NCI-H1436 treated with DMSO at 0.1 percent for 48 hours (cell line): ENCODE measurements at regions not wholly inside any gene's neighbourhood (a gene's known extent, or its start where the extent isn't known, plus 50 kb on each side); places are given as distances from the start of the nearest gene placed in this dataset.

Source experiments
- DNase-seq: peaks from one replicate; lab custom pipeline; 2025; lab: John Stamatoyannopoulos, UW

DNA sequence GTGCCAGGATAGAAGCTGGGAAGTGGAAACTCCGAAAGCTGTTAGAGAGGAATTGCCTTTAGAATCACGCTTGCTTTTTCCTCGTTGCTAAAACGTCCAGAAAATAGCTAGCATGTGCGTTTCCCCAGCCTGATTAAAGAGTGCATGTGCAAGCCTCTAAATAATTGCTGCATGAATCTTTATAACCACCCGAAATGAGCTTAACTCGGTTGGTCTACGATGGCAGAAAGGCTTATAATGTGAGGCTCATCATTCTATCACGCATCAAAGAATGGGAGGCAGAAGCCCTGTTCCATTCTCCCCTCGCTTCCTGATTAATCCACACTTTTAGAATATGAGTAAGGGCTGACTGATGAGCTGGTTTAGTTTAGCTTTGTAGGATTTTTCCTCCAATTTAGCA, 394.6 kb upstream of the WWC1 start:
- no peak for DNase-seq

DNA sequence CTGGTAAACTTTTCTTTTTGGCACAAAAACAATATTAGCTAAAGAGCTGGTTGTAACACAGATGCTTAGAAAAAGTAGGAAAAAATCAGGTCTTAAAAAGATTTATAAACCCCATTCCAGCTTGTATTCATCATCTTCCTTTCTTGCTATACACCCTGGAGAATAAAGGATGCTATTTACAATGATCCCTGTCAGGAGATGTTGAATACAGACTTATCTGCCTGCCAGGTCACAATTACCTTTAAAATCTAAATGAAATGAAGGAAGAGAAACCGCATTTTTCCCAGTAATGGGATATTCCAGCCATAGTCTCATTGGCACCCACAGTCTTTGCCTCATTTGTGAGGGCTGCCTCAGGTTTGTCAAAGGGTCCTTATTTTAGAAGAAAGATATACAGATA, 394.1 kb upstream of the WWC1 start:
- no peak for DNase-seq

DNA sequence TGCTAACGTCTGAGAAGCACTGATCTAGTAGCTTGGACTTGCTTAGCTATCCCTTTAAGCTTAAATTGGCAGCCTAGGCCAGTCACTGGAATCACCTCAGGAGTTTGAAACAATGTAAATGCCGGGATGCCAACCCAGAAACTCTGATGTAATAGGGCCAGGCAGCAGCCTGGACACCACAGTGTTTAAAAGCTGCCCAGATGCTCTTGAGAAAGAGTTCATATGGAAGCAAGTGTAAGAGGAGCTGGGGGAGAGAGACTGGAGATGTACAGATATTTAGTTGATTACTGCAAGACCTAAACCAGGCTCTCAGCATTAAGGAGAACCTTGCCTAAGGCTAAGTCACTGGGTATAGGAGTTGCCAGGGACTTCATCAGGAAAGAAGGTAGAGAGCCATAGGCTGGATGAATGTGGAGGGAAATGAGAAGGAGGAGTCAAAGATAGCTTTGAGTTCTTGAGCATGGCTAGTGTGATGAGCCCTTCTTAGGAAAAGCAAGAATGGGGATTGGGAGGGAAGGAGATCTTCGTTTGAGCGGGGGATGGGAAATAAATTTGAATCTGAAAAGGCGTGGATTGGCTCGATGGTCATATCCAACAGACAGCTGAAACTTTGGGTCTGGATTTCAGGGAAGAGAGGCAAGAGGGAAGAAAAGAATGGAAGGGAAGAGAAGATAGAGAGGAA, 392.9 kb upstream of the WWC1 start:
- no peak for DNase-seq

DNA sequence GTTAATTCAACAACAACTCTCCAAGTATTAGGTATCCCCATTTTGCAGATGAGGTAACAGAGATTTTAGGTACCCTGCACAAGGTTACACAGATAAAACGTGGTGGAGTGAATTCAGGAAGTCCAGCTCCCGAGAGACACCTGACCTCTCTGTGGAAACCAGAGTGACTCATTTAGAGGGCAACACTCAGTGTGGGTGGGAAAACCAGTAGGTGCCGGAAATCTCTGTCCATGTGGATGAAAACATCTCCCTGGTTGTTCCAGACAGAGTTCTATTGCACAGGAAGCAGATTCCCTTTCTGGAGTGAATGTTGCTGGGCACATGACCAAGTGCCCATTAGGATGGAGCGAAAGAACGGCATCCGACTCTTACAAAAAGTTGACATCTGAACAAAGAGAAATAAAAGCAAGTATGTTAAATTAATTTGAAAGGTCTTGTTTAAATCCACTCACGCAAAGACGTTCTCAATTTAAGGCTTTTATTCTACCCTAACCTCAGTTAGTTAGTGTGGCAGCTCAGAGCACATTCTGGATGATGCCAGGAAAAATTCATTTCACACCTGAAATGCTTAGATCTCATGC, 391.9 kb upstream of the WWC1 start:
- no peak for DNase-seq

DNA sequence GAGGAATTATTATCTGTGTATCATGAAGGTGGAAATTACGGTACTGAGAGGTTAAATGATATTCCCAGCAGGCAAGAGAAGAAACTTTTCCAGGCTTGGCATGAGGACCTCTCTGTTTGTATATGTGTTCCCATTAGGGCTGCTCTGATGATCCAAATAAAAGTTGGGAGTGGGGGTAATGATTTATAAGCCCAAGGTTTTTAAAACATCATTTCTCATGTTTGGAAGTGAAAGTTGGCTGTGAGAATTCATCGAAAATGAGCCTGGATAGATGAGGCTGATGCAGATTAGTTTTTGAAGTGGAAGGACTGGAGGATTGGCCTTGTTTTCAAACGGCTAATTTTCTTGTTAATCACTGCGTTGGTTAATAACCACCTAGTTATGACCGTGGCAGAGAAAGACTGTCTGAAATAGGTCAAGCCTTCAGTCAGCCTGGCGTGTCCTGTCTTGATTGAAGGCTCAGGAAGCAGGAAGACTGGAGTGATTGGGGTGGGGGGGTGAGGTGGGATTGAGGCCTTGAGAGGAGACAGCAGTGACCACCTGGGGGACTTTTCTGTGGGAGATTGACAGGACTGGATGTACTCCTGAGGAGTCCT, 391.0 kb upstream of the WWC1 start:
- DNase-seq: no peak

DNA sequence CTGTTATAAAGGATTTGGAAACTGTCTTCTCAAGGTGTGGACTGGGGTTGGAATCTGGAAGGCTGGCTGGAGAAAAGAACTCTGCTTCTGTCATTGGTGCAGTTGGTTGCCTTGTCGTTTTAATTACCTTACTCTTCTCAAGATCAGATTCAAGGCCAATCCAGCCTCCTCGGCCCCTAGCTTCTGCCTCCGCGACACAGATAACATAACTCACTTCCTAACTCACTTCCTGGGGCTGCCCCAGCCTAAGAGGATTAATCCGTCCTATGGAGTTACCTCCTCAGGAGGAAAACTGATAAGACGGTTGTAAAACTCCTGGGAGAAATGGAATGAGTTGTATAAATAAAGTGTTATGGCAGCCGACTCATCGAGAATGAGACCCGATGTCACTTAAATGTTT, 389.1 kb upstream of the WWC1 start:
- DNase-seq: no peak

DNA sequence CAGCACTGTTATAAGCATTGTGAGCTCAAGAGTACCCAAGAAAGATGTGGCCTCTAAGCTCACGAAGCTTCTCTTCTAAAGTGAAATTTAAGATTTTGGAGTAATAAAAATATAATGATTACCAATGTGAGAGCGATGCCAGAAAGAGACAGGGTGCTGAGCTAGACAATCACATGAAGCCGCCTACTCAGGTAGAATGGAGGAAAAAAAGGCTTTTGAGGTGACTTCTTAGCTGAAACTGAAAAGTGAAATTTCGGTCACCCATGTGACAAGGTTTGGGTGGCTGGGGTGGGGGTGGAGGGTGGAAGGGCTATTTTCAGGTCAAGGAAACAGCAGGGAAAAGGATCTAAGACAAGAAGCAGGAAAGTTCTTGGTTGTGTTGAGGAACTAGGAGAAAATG, 388.2 kb upstream of the WWC1 start:
- no peak for DNase-seq

DNA sequence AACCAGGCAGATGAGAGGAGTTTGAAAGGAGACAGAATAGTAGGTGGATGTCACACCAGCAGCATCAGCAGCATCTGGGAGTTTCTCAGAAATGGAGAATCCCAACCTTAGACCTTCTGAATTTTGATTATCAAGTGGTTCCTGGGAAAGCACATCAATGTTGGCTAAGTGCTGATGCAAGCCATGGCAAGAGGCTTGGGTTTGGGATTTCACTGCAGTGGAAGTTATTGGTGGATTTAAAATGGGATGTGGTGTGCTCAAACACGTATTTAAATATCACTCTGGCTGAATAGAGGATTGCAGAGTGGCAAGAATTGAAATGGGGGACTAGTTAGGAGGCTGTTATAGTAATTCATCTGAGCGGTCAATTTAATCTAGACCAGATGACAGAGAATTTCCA, 387.8 kb upstream of the WWC1 start:
- DNase-seq: no peak

DNA sequence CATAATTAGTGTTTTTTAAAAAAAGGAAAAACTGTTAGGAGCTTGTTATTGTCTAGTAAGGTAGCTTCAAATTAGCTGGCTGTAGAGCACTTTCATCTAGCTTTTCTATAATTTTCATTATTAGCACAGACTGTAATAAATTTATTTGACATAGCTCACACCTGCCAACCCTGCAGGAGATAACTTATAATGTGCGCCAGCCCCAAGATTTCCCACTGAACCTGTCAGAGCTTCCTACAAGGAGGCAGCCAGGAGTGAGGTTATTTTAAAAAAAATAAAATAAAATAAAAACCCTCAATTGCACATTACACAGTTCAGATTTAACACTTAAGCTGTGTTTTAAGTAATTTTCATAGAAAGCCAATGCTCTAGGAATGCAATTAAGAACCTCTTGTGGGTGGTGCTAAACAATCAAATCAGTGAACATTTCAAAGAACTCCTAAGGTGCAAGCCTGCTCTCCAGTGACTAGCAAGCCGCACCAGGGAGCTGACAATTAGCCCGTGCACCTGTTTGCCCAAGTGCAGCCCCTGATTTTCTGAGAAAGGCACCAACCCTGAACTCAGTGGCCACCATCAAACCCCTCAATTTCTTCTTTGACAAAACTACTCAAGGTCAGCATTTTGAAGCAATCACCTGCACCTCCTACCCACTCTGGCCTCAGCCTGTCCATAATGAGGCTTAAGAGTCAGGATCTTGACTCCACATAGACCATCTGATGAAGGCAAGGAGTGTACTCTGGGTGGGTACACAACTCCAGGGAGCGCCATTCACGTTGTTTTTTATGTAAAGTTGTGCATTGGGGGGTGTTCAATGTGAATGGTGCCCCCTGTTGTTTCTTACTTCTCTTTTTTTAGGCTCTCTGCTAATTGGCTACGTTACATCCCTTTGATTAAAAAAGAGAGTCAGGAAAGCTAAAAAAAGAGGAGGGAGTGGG, 385.3 kb upstream of the WWC1 start:
- DNase-seq: no peak

DNA sequence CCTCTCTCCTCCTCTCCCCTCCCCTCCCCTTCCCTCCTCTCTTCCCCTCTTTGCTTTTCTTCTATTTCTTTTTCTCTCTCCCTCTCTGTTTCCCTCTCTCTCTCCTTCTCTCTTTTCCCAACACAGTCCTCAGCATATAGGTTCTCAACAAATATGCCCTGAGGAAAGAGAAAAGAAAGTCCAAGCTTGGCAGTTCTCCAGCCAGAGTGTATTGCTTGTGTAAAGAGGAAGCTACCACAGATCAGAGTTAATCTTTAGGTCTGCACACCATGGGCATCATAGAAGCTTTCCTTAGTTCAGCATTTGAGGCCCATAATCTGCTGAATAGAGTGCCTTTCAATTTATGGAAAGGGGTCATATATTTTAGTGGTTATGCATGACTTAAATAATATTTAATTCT, 382.8 kb upstream of the WWC1 start:
- no peak for DNase-seq

DNA sequence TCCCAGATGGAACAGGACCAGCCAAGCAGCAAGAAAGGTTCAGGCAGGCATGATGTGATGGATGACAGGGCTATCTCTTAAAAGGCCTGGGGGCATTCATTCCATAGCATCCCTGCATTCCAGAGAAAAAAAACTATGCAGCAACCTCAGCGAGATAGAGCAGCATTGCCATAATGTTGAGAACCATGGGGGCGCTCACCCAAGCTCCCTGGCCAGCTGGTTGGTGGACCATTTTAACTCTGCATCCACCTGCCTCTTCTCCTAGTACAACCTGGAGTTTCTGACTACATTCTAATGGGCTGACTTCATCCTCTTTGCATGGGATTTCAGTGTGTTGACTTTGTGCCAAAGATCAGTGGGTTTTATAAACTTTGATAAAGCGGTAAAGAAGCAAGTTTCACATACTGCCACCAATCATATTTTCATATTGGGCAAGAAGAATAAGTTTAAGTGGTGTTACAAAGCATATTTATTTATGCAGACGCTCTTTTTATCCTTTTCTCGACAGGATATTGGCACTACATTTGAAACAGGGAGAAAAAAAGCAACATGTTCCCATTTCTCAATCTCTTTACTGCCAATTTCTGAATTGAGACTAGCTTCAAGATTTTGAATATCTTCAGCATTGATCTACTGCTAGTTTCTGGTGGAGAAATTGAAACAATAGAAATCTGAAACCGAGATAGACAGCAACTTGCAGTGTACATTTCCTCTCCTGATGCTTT, 378.3 kb upstream of the WWC1 start:
- no peak for DNase-seq

DNA sequence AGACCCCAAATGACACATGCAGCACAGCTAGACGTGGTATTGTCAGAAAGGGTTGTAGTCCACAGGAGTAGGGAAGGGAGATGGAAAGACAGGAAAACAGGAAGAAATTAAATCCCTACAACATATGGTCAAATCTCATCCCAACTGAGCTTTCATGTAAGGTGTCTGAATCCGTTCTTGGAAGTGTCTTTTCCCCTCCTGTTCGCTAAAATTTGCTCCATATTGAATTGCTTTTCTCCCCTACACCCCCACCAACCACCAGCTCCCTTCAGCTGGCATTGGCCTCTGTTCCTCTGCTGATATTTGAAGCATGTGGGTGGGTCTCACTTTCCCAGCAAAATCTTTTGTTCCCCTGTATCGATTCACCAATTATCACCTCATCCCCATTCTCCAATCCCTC, 376.2 kb upstream of the WWC1 start:
- no peak for DNase-seq

DNA sequence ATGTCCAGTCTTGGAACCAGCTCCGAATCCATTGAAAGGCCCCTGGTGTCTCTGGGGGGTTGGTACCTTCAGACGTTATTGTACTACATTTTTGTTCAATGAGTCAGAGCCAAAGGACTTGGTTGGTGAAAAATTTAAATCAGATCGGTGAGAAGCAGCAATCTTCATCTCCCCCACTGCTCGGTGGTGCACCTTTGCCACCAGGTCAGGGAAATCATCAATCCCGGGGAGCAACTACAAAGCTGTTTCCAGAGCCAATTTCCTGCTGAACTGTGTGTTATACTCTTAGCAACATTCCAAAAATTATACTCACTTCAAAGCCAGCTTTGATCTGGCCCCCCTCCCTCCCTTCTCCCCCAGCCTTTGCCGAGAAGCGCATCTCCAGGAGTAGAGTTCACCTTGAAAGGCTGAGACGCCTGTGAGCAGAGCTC, 375.2 kb upstream of the WWC1 start:
- DNase-seq: no peak

DNA sequence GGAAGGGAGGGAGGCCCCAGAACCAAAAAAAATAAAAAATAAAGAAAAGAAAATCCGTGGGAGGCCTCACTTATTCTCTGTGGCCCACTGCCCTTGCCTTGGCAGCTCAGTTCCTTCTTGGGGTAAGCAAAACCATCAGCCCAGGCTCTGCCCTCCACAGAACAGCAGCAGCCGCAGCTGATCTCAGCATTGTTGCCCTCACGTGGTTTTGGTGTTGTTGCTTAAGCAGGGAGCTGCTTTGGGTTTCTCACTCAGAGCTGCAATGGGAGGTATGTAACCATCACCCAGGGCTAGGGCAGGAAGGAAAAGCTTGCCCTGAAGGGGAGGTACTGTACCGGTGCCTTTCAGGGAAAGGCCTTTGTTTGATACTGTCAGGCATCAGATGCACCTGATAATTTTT, 374.7 kb upstream of the WWC1 start:
- DNase-seq: no peak

DNA sequence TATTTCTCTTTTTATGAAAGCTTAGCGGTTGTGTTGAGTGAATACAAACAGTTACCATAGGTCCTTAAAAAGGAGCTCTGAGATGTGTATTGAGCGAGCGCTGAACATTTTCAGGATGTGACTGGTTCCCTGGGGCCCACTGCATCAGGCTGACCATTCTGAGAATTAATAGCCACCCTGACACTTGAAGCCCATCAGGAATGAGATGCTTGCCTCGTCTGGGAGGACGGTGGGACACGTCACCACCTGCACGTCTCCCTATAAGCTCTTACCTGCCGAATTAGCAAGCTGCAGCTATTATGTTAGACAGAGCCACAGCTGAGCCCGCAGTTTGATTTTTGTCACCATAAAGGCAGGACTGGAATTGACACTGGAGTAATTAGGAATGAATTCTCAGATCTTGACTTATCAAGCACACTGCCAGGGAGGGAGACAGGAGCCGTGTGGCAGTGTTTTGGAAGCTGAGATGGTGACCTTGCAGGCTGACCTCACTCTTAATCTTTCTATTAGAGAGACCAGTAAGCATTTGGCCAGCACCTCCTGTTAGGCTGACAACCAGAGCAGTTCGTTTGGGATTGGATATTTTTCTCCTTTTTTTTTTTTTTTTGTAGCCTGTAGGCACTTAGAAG, 373.1 kb upstream of the WWC1 start:
- no peak for DNase-seq

DNA sequence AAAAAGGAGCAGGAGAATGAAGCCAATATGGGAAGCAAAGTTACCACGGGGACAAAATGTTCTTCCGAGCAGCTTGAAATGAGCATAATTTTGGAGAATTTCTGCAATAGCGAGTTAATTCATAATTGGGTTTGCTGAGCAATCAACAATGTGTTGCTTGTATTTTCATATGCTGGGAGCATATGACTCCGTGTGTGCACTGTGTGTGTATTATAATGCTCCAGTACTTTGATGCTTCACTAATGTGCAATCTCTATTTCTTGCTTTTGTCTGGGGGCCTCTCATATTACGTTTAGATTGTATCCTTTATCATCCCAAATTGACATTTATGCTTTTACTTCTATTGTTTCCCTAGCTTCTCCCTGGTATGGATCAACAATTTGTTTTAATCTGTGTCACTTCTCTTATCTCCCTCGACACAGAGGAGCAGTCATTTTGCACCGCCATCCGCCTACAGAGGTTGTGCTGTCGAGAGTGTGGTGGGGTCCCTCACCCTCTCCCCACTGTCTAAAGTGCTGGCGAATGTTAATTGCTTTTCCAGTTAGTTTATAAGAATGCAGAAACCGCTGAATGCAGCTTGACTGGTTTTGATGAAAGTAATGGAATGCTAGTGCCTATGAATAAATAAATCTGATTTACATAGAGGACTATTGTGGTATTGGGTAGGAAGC, 372.5 kb upstream of the WWC1 start:
- DNase-seq: no peak

DNA sequence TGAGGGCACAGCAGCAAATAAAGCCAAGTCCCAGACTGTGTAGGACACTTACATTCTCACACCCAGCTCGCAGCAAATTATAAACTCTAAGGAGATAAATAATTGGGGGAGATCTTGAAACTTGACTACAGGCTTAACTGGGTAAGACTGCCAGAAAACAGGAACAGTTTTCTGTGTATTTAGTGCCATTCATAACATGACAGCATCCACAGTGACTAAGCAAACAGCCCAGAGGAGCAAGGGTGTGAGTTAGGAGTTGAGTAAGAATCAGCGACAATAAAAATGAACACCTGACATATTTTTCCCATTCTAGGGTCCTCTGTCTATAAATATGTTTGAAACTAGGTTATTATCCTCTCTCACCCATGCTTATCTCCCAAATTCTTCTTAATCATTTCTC, 370.9 kb upstream of the WWC1 start:
- no peak for DNase-seq

DNA sequence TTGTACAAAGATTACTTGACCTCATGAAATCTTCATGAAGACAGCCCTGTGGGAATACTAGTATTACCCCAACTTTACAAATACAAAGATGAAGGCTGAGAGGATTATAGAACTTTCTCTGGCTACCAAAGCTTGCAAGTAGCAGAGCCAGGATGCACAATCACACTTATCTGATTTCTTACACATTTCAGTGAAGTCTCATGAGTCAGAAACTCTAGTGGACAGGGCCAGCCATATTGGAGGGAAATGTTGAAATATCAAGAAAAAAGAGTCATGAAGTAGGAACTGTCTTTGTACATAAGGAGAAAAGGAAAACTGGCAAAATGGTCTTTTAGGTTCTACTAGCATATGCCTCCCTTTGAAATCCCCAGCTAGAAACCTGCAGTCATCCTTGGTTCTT, 369.6 kb upstream of the WWC1 start:
- DNase-seq: no peak

DNA sequence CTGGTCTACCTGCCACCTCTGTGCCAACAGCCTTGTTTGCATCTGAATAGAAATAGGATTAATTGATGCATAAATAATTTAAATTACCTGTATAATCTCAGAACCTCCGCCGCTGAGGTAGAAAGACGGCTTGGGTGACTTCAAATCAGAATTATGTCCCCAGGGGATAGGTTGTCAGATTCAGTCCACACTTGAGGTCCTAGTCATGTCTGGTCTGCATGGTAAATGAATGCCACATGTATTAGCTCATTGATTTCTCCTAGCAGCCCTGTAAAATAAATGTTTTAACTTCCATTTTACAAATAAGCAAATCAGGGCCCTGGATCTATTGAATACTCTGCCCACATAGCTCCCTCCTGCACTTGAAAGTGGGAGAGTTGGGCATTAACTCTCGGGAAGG, 368.0 kb upstream of the WWC1 start:
- no peak for DNase-seq

DNA sequence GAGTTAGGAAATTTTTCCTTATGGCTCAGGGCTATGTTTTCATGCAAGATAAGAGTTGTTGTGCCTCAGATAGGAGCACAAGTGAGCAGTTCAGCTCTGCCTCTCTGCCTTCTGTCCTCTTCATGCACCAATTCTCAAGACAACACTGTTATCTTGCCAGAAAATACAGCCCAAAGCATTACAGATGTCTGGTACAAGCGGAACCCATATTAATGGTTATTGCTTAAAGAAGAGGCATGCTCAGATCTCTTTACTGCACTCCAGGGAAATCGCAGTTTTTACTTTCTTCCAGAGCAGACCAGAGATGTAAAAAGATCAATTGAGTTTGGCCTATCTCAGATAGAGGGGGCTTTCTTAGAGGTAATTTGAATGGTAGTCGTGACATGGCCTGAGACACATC, 361.6 kb upstream of the WWC1 start:
- DNase-seq: no peak

DNA sequence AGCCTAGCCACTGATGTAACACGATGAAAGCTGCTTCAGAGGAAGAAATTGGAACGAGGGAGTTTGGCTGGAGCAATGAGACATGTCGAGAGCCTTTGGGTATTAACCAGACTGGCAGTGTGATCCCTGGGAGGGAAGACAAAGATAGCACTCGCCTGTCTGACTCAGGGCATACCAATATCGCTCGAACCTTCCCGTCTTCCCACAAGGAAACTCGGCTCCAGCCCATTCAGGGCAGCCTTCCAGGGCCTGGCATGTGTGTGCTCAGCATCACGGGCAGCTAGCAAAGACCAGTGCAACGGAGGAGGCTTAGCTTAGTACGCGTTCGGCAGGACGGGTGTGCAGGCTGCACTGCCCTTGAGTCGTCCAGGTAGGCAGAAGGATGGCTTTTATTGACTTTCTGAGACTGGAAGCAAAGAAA, 356.9 kb upstream of the WWC1 start:
- no peak for DNase-seq
